ENCODE measurements at regions not wholly inside any gene's neighbourhood (a gene's known extent, or its start where the extent isn't known, plus 50 kb on each side); places are given as distances from the start of the nearest gene placed in this dataset.

DNA sequence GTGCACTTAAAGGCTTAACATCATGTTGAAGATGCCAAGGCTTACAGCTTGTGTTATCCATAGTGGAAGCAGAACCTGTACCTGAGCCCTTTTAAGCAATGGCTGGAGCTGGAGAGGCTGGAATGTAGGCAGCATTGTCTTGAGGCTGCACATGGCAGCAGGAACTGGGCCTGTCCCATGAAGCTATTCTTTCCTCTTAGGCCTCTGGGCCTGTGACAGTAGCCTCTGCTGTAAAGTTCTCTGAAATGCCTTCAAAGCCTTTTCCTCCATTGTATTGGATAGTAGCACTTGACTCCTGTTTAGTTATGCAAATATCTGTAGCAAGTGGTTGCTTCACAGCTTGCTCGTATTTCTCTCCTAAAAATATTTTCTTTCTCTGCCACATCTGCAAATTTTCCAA, 127.4 kb upstream of the ANO5 start:
- Mint-ChIP-seq H3K36me3 (ENCODE audit: low read depth) (no peaks in the 10 kb centered on the region), H3K27me3 (ENCODE audit: low read depth) (peaks cover 4% of the 10 kb centered on the region), H3K4me3 (no peak overlapping the region), H3K4me1 (no peaks in the 10 kb centered on the region), H3K27ac (ENCODE audit: unreplicated experiment) (no peak overlapping the region), H3K9me3 (peaks cover 7% of the 10 kb centered on the region)
- DNase-seq (ENCODE audit: low read depth, low spot score), result no peak
- TF ChIP-seq, protein P1, sequence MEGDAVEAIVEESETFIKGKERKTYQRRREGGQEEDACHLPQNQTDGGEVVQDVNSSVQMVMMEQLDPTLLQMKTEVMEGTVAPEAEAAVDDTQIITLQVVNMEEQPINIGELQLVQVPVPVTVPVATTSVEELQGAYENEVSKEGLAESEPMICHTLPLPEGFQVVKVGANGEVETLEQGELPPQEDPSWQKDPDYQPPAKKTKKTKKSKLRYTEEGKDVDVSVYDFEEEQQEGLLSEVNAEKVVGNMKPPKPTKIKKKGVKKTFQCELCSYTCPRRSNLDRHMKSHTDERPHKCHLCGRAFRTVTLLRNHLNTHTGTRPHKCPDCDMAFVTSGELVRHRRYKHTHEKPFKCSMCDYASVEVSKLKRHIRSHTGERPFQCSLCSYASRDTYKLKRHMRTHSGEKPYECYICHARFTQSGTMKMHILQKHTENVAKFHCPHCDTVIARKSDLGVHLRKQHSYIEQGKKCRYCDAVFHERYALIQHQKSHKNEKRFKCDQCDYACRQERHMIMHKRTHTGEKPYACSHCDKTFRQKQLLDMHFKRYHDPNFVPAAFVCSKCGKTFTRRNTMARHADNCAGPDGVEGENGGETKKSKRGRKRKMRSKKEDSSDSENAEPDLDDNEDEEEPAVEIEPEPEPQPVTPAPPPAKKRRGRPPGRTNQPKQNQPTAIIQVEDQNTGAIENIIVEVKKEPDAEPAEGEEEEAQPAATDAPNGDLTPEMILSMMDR (conservative IDR thresholded peaks at IDR 0.05), result no peak

DNA sequence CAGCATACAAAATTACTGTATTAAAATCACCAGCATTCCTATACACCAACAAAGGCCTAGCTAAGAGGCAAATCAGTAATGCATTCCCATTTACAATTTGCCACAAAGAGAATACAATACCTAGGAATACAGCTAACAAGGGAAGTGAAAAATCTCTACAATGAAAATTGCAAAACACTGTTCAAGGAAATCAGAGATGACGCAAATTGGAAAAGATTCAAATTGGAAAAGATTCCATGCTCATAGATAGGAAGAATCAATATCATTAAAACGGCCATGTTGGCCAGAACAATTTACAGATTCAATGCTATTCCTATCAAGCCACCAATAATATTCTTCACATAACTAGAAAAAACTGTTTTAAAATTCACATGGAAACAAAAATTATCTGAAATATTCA, 123.0 kb upstream of the ANO5 start:
- TF ChIP-seq, protein P1 (conservative IDR thresholded peaks at IDR 0.05), result no peak
- Mint-ChIP-seq H3K27ac (ENCODE audit: unreplicated experiment) (no peak overlapping the region), H3K9me3 (peaks cover 13% of the 10 kb centered on the region), H3K36me3 (ENCODE audit: low read depth) (no peaks in the 10 kb centered on the region), H3K4me1 (no peaks in the 10 kb centered on the region), H3K27me3 (ENCODE audit: low read depth) (peaks cover 14% of the 10 kb centered on the region), H3K4me3 (no peak overlapping the region)
- no peak for DNase-seq (ENCODE audit: low read depth, low spot score)

- no peak overlapping the region for H3K4me3 Mint-ChIP-seq
- no peaks in the 10 kb centered on the region for H3K36me3 Mint-ChIP-seq (ENCODE audit: low read depth)
- TF ChIP-seq, protein P1 (conservative IDR thresholded peaks at IDR 0.05), result no peak
Measured at GRCh38 chr11:22076271-22076930, 116.5 kb upstream of the ANO5 start.

GRCh38 chr11:22078063-22078462, 114.8 kb upstream of the ANO5 start:
- H3K27me3 Mint-ChIP-seq (ENCODE audit: low read depth), result peaks cover 11% of the 10 kb centered on the region
- TF ChIP-seq, protein P1 (conservative IDR thresholded peaks at IDR 0.05), result no peak
- no peaks in the 10 kb centered on the region for H3K4me1 Mint-ChIP-seq
- no peak for DNase-seq (ENCODE audit: low read depth, low spot score)
- no peaks in the 10 kb centered on the region for H3K9me3 Mint-ChIP-seq
- no peak overlapping the region for H3K4me3 Mint-ChIP-seq
- H3K27ac Mint-ChIP-seq (ENCODE audit: unreplicated experiment), result no peak overlapping the region
- no peaks in the 10 kb centered on the region for H3K36me3 Mint-ChIP-seq (ENCODE audit: low read depth)

More at GRCh38 chr11:22076271-22076930, 116.5 kb upstream of the ANO5 start:
- no peak for DNase-seq (ENCODE audit: low read depth, low spot score)
- Mint-ChIP-seq H3K27ac (ENCODE audit: unreplicated experiment) (no peak overlapping the region), H3K4me1 (no peaks in the 10 kb centered on the region), H3K27me3 (ENCODE audit: low read depth) (peaks cover 12% of the 10 kb centered on the region), H3K9me3 (peaks cover under 1% of the 10 kb centered on the region)

DNA sequence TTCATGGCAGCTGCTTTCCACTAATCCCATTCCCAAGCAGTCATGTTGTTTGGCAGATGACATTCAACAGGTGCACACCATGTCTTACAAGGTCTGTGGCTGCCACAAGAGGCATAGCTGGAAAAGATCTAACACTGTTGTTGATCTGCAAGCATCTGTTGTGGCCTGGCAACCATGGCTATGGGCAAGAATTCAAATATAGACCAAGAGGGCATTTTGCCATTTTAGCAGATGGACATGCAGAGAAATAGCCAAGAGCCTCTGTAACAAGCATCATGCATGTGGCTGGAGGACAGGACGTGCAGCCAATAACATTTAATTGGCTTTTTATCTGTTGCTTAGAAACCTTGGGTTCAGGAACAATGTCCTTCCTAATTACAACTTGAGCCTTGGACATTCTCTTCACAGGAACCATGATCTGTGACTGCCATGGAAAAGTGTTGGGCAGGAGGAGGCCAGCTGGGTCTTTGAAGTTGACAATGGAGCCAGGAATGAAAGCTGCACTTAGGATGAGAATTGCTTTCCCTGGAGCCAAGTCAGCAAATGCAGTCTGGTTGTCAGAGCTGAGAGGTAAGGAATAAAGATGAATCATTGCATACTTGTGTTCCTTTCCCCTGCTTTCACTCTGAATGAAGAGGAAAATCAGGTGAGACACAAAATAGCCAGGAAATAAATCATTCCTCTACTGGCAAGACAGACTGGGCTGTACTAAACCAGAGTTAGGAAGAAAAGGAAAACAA, 113.6 kb upstream of the ANO5 start:
- no peaks in the 10 kb centered on the region for H3K36me3 Mint-ChIP-seq (ENCODE audit: low read depth)
- no peaks in the 10 kb centered on the region for H3K4me1 Mint-ChIP-seq
- no peak overlapping the region for H3K27ac Mint-ChIP-seq (ENCODE audit: unreplicated experiment)
- no peak for DNase-seq (ENCODE audit: low read depth, low spot score)
- H3K4me3 Mint-ChIP-seq, result no peak overlapping the region
- H3K27me3 Mint-ChIP-seq (ENCODE audit: low read depth), result peaks cover 2% of the 10 kb centered on the region
- H3K9me3 Mint-ChIP-seq, result no peaks in the 10 kb centered on the region
- TF ChIP-seq, protein P1 (conservative IDR thresholded peaks at IDR 0.05), result no peak
